WTC11 (cell line): ENCODE measurements at regions not wholly inside any gene's neighbourhood (a gene's known extent, or its start where the extent isn't known, plus 50 kb on each side); places are given as distances from the start of the nearest gene placed in this dataset.

Experiments
- CTCF ChIP-seq: fragments of 200-600 bp; IDR thresholded peaks from 2 replicates; pipeline ENCODE4 v1.8.0; 2022; ENCODE audit warnings: antibody characterized with exemption
- JUN ChIP-seq: sonication (generic); formaldehyde crosslinking; IDR thresholded peaks from 2 replicates; pipeline ENCODE4 v1.8.0; 2023; ENCODE audit warnings: mild to moderate bottlenecking, missing genetic modification reagents
- TCF7 ChIP-seq: sonication (generic); formaldehyde crosslinking; IDR thresholded peaks from 2 replicates; pipeline ENCODE4 v1.8.0; 2022; ENCODE audit warnings: mild to moderate bottlenecking, low read depth, missing genetic modification reagents, moderate library complexity
- ZNF416 ChIP-seq: fragments of 250-450 bp; sonication (Bioruptor Pico); IDR thresholded peaks from 2 replicates; pipeline ENCODE4 v1.9.0; 2021; ENCODE audit warnings: mild to moderate bottlenecking, inconsistent platforms

GRCh38 chr7:114263219-114263618 is 151.4 kb upstream of the FOXP2 start:
- TF ChIP-seq CTCF (no peak), TCF7 (no peak), JUN (no peak), ZNF416 (CRISPR knock-in tag) (no peak)
